Esophagus squamous epithelium (tissue), 4 donors: ENCODE measurements at regions not wholly inside any gene's neighbourhood (a gene's known extent, or its start where the extent isn't known, plus 50 kb on each side); places are given as distances from the start of the nearest gene placed in this dataset.

ENCODE experiments used
- POLR2A ChIP-seq, 4 donors: fragments of 450-650 bp; IDR thresholded peaks; one replicate each; pipeline ENCODE4 v1.6.1; 2017; ENCODE audit warnings: antibody characterized with exemption in 4 of 4, mild to moderate bottlenecking in 4 of 4, moderate library complexity in 3 of 4
- TF ChIP-seq, protein P1 (sequence below), 6 experiments: fragments of 450-650 bp in 4 of 6; fragments of 200-600 bp in 2 of 6; sonication (generic) in 2 of 6; IDR thresholded peaks; one replicate each; pipeline ENCODE4 v1.5.1; 2016 to 2019; ENCODE audit warnings: antibody characterized with exemption in 6 of 6, mild to moderate bottlenecking in 4 of 6, moderate library complexity in 4 of 6

DNA sequence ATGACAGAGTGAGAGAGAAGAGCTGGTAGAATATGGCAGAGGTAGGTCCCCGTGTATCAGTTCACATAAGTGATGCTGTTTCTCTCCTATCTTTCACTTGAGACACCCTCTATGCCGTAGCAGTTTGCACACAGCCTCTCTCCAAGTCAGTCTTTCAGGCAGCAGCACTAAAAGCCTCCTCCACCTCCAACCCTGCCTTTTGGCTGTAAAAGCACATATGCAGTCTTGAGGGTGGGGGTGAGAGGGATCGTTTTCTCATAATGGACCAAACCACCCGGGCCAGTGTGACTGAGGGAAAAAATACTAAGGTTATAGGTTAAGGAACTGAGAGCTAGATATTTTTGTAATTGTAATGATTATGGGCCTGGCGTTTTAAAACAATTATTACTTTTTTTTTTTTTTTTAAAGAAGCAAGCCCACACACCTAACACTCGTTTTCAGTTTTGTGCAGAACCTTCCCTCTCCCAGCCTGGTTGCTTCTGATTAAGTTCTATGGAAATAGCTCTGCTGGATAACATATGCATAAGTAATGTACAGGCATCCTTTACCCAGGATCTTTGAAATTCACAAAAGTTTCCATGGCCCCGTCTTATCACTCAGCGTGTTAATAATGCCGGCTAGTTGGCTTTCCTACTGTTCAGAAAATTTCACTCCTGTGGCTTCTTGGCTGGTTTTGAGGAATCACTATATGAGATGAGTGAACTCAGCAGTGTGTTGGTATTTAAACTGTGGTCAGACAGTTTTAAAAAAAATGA is 112.2 kb upstream of the MEIS1 start:
- TF ChIP-seq, protein P1, sequence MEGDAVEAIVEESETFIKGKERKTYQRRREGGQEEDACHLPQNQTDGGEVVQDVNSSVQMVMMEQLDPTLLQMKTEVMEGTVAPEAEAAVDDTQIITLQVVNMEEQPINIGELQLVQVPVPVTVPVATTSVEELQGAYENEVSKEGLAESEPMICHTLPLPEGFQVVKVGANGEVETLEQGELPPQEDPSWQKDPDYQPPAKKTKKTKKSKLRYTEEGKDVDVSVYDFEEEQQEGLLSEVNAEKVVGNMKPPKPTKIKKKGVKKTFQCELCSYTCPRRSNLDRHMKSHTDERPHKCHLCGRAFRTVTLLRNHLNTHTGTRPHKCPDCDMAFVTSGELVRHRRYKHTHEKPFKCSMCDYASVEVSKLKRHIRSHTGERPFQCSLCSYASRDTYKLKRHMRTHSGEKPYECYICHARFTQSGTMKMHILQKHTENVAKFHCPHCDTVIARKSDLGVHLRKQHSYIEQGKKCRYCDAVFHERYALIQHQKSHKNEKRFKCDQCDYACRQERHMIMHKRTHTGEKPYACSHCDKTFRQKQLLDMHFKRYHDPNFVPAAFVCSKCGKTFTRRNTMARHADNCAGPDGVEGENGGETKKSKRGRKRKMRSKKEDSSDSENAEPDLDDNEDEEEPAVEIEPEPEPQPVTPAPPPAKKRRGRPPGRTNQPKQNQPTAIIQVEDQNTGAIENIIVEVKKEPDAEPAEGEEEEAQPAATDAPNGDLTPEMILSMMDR (IDR thresholded peaks at IDR 0.05), result no peak
- no peak for TF ChIP-seq POLR2A (IDR thresholded peaks at IDR 0.05)
